NCI-H524 treated with DMSO at 0.1 percent for 48 hours (cell line): ENCODE measurements at regions not wholly inside any gene's neighbourhood (a gene's known extent, or its start where the extent isn't known, plus 50 kb on each side); places are given as distances from the start of the nearest gene placed in this dataset.

ENCODE experiments used
- DNase-seq: peaks from one replicate; lab custom pipeline; 2025; lab: John Stamatoyannopoulos, UW

DNA sequence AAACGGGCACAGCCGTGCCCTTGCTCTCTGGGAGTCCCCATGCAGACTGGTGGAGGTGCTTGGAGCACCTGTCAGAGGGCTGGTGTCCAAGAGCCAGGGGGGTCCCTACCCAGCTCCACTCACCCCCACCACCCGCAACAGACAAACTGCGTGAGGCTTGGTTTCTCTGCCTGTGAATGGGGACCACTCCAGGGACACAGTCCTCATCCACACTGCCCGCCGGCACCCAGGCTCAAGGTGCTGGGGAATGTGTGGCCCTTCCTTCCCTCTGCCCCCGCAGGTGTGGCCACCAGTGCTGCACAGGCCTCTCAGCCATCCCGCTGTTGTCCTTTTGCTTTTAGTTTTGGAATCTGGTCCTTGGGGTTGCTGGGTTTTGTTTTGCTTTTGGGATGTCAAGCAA lies 136.5 kb upstream of the ZNF236 start:
- DNase-seq = no peak

DNA sequence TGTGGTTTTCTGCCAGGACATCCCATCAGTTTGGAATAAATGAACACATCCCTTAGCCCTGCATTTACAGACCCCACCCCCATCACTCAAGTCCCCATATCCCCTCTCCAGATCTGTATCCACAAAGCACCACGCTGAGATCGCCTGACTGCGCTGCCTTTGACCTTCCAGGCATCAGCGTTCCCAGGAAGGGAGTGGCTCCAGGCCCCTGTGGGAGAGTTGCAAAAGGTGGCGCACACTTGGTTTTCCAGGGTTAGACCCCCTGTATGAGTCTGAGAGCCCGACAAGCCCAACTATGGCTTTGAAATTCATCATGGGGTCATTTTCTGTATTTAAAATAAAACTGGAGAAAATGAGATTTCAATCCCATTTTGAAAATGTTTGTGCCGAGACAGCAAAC lies 137.0 kb upstream of the ZNF236 start:
- DNase-seq = no peak

- no peak for DNase-seq
Observed at GRCh38 chr18:76684265-76684664, 138.1 kb upstream of the ZNF236 start.

DNA sequence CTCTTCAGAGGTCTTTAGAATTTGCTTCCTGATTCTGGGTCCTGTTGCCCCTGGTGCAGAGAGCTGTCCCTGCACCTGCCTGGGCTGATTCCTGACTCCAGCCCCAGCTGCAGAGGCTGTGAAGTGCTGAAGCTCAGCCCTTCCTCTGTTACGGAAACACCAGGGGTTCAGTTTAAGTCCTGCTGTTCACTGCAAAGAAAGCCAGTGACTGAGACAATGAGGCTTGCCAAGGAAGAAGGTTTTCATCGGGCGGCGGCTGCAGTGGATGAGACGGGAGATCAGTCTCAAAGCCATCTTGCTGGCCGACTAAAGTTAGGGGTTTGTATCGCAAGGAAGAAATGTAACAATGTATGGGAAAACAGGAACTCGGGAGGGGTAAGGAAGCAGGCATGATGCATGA lies 142.4 kb upstream of the ZNF236 start:
- DNase-seq = no peak

- DNase-seq = no peak
Observed at GRCh38 chr18:76679259-76679658, 143.1 kb upstream of the ZNF236 start.

- no peak for DNase-seq
Observed at GRCh38 chr18:76678248-76678647, 144.1 kb upstream of the ZNF236 start.

DNA sequence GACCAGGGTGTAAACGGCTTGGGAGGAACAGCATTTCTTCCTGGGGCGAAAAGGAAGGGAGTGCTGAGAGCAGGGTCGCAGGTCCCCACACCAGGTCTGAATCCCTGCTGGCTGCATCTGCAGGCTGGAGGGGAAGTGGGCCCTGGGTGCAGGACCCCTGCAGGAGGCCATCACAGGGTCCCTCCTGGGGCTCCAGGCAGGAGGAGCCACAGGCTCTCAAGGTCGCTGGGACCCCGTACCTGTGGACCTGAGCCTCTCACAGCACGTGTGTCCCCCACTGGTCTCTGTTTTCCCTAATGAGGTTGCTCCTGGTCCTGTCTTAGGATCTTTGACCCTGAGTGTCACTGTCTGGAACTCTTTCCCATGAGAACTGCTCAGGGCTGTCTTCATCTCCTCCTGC lies 147.8 kb upstream of the ZNF236 start:
- no peak for DNase-seq

DNA sequence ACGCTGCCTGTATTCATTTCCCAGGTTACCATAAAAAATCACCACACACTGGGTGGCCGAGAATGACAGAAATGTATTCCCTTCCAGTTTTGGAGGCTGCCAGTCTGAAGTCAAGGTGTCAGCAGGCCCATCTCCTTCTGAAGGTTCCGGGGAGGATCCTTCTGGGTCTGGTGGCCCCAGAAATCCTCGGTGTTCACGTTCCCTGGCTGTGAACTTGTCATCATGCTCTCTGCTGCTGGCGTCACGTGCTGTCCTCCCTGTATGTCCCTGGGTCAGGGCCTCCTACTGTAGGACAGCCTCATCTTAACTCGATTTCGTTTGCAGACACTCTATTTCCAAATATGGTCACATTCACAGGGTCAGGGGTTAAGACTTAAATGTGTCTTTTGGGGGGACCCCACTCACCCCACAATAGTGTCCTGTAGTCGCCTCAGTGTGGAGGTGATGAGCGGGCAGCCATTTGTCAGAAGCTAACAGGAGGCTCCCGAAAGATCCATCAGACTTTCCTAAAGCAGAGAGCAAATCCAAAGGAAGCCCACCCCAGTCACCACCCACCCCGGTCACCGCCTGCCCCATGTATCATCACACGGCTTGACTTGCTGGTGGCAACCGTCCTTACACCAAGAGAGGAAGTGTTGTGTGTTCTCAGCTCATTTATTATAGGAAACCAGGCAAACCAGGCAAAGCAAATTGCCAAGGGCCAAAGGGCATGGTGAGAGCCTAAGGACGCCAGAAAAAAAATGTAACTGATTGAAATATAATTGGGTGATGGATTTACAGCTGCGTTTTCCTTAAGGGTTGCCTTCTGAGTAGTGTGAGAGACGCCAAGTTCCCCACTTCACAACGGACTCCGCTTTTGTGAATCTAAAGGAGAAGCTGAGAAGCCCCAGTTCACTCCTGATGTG lies 148.8 kb upstream of the ZNF236 start:
- DNase-seq = no peak

DNA sequence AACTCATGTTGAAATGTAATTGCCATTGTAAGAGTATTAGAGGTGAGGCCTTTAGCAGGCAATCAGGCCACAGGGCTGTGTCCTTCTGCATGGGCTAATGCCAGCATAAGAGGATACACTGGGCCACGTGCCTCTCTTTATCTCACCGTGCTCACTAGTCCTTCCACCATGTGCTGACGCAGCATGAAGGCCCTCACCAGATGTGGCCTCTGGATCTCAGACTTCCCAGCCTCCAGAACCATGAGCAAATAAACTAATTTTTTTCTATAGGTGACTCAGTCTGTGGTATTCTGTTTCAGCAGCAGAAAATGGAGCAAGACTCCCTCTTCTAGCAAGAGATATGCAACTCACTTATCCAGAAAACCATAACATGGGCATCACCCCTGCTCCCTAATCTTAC lies 149.7 kb upstream of the ZNF236 start:
- DNase-seq = no peak

DNA sequence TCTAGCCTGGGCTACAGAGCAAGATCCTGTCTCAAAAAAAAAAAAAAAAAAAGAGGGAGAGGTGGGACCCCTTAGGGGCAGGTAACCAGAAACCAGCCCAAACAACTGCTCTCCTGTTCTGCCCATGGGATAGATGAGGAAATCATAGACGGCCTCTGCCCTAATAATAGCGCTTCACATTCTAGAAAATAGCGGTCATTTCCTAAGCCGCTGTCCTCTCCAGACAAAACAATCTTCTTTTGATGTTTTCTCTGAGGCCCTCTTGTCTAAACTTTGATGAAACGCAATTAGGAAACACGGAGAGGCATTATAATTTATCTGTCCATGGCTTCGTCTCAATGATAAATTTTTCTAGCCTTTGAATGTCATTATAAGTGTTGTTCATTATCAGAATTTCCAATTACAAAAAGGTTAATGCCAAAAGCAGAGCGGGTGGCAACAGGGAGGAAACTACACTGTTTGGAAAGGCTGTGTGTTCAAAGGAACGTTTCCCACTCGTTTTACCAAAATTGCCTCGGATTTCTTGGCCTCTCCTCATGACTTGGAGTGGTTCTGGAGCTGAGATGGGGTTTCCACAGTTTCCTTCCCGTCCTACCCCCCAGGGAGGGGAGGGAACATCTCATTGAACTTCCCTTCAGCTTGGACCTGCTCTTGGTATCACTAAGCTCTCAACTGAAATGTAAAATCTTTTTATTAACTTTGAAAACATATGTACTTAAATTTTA lies 151.6 kb upstream of the ZNF236 start:
- no peak for DNase-seq

DNA sequence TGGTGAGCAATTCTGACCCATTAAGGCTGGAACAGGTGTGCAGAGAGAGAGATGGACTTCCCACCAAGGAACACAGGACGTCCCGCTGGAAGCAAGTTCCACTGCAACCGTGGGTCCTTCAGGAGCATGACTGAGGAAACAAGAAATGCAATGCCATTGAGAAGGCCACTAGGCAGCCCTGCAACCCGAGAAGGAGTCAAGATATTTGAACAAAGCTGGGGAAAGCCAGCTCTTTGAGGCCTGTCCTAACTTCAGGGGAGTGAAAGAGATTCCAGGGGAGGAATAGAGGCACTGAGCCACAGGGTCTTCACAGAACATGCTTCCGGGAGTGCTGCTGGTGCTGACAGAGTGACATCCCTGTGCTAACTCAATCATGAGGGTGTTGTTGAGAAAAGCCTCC lies 153.8 kb upstream of the ZNF236 start:
- DNase-seq = no peak

DNA sequence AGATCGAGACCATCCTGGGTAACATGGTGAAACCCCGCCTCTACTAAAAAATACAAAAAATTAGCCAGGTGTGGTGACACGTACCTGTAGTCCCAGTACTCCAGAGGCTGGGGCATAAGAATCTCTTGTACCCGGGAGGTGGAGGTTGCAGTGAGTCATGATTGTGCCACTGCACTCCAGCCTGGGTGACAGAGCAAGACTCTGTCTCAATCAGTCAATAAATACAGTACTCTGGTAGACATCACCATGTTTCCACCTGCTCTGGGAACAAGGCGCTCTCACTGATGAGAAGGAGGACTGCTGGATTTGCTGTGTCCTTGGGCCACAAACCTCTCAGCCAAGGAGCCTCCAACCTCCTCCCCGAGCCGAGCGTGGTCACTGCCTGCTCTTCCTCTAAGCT lies 154.2 kb upstream of the ZNF236 start:
- no peak for DNase-seq

DNA sequence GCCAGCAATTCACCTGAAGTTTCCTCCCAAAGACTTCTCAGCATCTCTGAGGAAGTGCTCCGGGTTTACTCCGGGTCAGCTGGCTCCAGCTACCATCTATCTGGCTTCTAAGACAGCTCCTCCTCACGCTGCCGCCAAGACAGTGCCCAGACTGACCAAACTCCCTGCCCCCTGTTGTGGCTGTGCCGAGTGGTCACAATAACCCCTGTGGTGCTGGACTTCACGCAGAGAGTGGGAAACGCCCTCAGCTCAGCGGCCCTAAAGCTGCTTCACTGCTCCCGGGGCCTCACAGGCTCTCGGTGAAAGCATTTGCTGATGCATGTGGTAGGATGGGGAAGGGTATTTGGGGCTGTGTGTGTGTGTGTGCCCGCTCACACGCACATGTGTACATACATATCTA lies 154.8 kb upstream of the ZNF236 start:
- DNase-seq = no peak

DNA sequence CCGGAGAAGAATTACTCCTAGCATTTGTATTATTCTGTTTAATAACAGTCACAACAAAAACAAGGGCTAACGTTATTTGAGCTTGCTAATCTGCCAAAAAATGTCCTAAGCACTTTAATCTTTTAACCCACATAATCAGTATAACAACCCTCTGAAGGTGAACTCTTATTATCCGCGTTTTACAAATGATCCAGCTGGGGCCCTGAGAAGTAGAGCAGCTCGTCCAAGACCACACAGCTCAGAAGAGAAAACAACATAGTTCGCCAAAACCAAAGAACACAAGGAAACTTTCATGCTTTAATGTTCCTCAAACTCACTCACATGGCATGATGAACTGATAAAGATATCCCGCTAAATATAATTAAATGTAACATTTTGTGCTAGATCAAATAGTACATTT lies 159.7 kb upstream of the ZNF236 start:
- DNase-seq = no peak

GRCh38 chr18:76660571-76661192 lies 161.7 kb upstream of the ZNF236 start:
- DNase-seq = no peak

DNA sequence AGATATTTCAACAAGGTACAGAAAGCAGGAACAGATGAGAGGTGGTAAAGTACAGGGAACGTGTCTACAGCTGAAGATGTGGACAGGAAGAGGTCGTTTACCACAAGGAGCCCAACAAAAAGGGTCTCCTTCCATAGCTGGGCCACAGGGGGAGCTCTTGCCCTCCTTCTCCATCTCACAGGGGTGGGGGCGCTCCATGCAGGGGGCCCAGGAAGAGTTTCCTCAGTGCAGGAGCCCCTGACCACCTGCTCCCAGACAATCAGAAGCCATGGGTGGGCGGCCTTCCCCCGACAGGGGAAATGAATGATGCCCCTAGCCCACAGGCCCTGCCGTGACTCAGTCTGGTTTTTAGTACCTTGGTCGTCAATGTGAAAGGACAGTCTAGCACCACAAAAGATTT lies 163.6 kb upstream of the ZNF516 start:
- no peak for DNase-seq

DNA sequence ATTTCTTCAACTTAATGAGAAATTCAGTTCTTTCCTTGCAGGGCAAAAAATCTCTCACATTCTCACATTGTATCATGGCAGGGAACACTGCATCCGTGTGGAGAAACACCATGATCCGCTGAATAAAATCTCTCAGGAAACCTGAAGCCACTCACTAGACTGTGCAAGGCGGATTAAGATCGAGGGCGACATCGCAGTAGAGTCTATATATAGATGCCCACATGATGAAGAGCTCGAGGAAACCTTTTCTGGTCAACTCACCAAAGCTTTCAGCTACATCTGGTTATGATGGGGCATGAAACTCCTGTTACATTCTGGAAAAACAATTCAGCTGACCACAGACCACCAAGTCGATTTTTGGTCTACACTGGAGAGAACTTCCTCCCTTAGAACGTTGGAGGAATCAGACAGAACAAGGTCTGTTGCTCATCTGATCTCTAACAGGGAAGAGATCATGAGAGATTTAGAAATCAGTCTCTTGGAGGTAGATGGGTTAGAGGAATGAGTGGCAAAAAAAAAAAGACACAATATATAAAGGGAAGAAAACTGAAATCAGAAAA lies 162.9 kb upstream of the ZNF516 start:
- peak; percentile 48 for DNase-seq

- peak; percentile 38 for DNase-seq
Observed at GRCh38 chr18:76656925-76657827, 162.1 kb upstream of the ZNF516 start.

DNA sequence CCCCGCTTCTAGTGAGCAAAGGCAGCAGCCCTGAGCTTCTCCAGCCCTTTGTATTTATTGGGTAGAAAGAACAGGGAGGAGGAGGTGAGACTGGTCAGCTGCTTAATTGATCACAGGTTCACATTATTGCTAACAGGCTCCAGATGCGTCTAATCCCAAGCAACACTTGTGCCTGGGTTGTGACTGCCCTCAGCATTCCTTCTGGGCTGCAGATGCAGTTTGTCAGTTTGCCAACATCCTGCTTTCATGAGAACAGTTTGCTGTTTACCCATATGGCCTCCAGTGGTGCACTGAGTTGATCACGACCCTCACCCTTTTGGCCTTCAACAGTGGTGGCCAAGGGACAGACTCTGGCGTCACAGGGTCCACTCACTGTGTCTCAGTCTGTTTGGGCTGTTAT lies 159.5 kb upstream of the ZNF516 start:
- DNase-seq = peak; percentile 78

DNA sequence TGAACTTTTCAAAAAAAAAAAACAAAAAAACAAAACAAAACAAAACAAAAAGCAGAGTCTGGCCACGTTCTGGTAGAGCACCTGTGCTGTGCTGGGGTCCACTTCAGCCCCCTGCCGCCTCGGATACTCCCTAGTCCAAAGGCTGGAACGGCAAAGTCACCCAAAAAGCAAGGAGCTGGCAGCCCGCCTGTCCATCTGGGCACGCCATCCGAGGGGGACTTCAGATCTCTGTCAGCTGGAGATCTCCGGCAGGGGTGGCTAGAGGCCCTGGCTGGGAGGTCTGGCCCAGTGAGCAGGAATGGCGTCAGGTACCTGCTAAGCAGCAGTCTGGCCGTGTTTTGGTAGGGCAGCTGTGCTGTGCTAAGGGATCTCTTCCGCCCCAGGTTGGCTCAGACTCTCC lies 152.3 kb upstream of the ZNF516 start:
- DNase-seq = peak; percentile 78

GRCh38 chr18:76644580-76644979 lies 149.5 kb upstream of the ZNF516 start:
- DNase-seq = no peak

DNA sequence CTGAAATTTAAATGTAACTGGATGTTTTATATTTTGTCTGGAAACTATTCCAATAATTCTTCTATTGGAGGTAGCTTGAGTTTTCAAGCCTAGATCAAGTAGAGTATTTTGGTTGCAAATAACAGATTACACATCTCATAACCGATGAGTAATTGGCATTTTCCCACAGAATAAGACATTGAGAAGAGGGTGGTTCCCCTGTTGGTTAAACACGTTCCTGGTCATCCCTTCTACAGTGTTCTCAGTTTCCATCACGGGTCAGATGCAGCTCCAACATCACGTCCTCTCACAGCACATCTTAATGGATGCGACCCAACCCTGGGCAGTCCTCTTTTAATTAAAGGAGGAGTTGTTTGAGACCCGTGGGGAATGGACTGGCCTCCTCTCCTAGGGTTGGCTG lies 149.0 kb upstream of the ZNF516 start:
- no peak for DNase-seq
